ENCODE measurements at regions not wholly inside any gene's neighbourhood (a gene's known extent, or its start where the extent isn't known, plus 50 kb on each side); places are given as distances from the start of the nearest gene placed in this dataset.

DNA sequence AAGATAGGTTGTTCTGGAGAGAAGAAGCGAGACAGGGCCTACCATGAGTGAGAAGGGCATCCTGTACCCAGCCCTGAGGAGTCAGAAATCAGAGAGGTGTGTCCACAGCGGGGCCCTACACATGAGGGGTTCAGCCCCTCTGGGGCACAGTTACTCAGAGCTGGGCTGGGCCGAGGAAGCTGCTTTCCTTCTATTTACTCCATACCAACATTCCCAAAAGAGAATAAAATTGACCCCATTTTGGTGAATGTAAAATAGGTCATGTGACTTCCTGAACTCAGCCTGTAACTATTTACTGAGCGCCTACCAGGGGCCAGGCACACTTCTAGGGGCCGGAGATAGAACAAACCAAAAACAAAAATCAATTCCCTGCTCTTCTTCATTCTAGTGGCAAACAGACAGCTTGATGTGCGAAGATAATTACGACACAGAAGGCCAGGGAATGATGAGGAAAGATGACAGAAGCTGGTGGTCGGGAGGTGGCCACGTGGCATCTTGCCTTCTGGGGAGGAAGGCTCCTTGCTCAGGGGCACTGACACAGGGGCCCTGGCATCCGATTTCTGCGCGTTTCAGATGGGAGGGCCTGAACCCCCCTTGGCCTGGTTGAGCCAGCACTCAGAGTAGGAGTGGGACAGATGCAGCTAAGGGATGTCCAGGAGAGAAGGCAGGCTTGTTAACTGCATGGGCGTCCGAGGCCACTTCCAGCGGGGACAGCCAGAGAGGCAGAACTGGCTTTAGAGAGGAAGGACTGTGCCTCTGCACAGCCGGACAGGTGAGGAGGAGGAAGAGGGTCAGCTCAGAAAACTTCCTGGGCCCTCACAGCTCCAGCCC is 121.8 kb downstream of the NSG2 start:
- TF ChIP-seq POLR2A (IDR thresholded peaks at IDR 0.05), result no peak
- no peak for TF ChIP-seq POLR2AphosphoS5 (IDR thresholded peaks at IDR 0.05)
- TF ChIP-seq, protein P1, sequence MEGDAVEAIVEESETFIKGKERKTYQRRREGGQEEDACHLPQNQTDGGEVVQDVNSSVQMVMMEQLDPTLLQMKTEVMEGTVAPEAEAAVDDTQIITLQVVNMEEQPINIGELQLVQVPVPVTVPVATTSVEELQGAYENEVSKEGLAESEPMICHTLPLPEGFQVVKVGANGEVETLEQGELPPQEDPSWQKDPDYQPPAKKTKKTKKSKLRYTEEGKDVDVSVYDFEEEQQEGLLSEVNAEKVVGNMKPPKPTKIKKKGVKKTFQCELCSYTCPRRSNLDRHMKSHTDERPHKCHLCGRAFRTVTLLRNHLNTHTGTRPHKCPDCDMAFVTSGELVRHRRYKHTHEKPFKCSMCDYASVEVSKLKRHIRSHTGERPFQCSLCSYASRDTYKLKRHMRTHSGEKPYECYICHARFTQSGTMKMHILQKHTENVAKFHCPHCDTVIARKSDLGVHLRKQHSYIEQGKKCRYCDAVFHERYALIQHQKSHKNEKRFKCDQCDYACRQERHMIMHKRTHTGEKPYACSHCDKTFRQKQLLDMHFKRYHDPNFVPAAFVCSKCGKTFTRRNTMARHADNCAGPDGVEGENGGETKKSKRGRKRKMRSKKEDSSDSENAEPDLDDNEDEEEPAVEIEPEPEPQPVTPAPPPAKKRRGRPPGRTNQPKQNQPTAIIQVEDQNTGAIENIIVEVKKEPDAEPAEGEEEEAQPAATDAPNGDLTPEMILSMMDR (IDR thresholded peaks at IDR 0.05 in 8 of 11, conservative IDR thresholded peaks at IDR 0.05 in 3 of 11), result no peak
- no peaks in the 10 kb centered on the region for H3K4me1 ChIP-seq
- DNase-seq, result no peak
- H3K27ac ChIP-seq, result no peak overlapping the region
- intact Hi-C loops (cut with DNase I; ENCODE audit: low total_unique reads), result no loop called here
- H3K4me3 ChIP-seq, result no peak overlapping the region
- H3K9me3 ChIP-seq, result peaks cover 0 to 16% (median 12%) of the 10 kb centered on the region in 8 donors
- peaks cover 0 to 7% (median 0%) of the 10 kb centered on the region in 7 donors for H3K27me3 ChIP-seq (replicated peaks in 1 of 7)
- no peaks in the 10 kb centered on the region for H3K36me3 ChIP-seq
- 75 to 84% (median 81%) methylated on average over 16 of the region's 16 CpGs for WGBS, 5 donors

GRCh38 chr5:174172152-174172551 is 126.6 kb downstream of the NSG2 start:
- no peak for DNase-seq

DNA sequence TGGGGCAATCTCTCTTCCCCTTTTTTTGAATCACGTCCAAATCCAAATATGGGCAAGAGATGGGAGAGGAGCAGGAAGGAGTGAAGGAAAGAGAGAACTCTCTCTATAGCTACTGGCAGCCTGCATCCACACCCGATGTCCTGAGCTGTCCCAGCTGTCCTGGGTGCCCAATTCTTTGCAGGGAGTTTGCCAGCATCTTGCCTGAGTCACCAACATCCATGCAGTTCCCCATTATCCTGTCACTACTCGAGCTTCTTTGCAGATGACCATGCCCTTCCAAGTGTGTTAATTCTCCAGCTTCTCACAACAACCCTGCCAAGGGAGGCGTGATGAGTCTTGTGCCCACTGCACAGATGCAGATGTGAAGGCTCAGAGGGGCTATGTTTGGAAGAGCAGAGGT is 127.1 kb downstream of the NSG2 start:
- Histone ChIP-seq H3K27ac (no peak overlapping the region), H3K27me3 (replicated peaks in 1 of 7) (peaks cover 0 to 44% (median 0%) of the 10 kb centered on the region in 7 donors), H3K4me1 (no peaks in the 10 kb centered on the region), H3K36me3 (no peaks in the 10 kb centered on the region), H3K4me3 (no peak overlapping the region), H3K9me3 (peaks cover 0 to 16% (median 12%) of the 10 kb centered on the region in 8 donors)
- intact Hi-C loops (cut with DNase I; ENCODE audit: low total_unique reads), result no loop called here
- DNase-seq, result no peak
- TF ChIP-seq POLR2AphosphoS5 (IDR thresholded peaks at IDR 0.05), result no peak
- TF ChIP-seq, protein P1 (IDR thresholded peaks at IDR 0.05 in 8 of 11, conservative IDR thresholded peaks at IDR 0.05 in 3 of 11), result no peak
- no peak for TF ChIP-seq POLR2A (IDR thresholded peaks at IDR 0.05)
- 41 to 62% (median 58%) methylated on average over 4 of the region's 4 CpGs for WGBS, 5 donors

More at GRCh38 chr5:174172152-174172551, 126.6 kb downstream of the NSG2 start:
- H3K9me3 ChIP-seq, result peaks cover 0 to 16% (median 12%) of the 10 kb centered on the region in 8 donors
- no peak overlapping the region for H3K4me3 ChIP-seq
- TF ChIP-seq POLR2AphosphoS5 (IDR thresholded peaks at IDR 0.05), result no peak
- no peak for TF ChIP-seq POLR2A (IDR thresholded peaks at IDR 0.05)
- TF ChIP-seq, protein P1 (IDR thresholded peaks at IDR 0.05 in 8 of 11, conservative IDR thresholded peaks at IDR 0.05 in 3 of 11), result no peak
- no peaks in the 10 kb centered on the region for H3K36me3 ChIP-seq
- no peaks in the 10 kb centered on the region for H3K4me1 ChIP-seq
- H3K27ac ChIP-seq, result no peak overlapping the region
- WGBS, 5 donors, result 27 to 45% (median 42%) methylated on average over 5 of the region's 5 CpGs
- intact Hi-C loops (cut with DNase I; ENCODE audit: low total_unique reads), result no loop called here
- peaks cover 0 to 41% (median 0%) of the 10 kb centered on the region in 7 donors for H3K27me3 ChIP-seq (replicated peaks in 1 of 7)

- TF ChIP-seq POLR2AphosphoS5 (IDR thresholded peaks at IDR 0.05) (no peak), POLR2A (IDR thresholded peaks at IDR 0.05) (no peak)
- TF ChIP-seq, protein P1 (IDR thresholded peaks at IDR 0.05 in 8 of 11, conservative IDR thresholded peaks at IDR 0.05 in 3 of 11), result no peak
- no peaks in the 10 kb centered on the region for H3K36me3 ChIP-seq
- intact Hi-C loops (cut with DNase I; ENCODE audit: low total_unique reads), result no loop called here
- no peaks in the 10 kb centered on the region for H3K4me1 ChIP-seq
- no peak overlapping the region for H3K4me3 ChIP-seq
- H3K9me3 ChIP-seq, result peaks cover 0 to 7% (median 6%) of the 10 kb centered on the region in 8 donors
- H3K27me3 ChIP-seq (replicated peaks in 1 of 7), result peaks cover 0 to 51% (median 0%) of the 10 kb centered on the region in 7 donors
- 80 to 95% (median 84%) methylated on average over 6 of the region's 6 CpGs for WGBS, 5 donors
- H3K27ac ChIP-seq, result no peak overlapping the region
- DNase-seq, result no peak
These were observed 128.3 kb downstream of the NSG2 start for GRCh38 chr5:174173766-174174165.
